ENCODE measurements at regions not wholly inside any gene's neighbourhood (a gene's known extent, or its start where the extent isn't known, plus 50 kb on each side); places are given as distances from the start of the nearest gene placed in this dataset.
"Not testable (repeated sequence)": the region's sequence is repeated elsewhere in the genome, so short reads cannot be mapped to it uniquely, and the experiment has no call there.

- no peak overlapping the region for H3K27ac ChIP-seq
- DNase-seq (ENCODE audit: low read depth, low spot score): no peak
Measured at GRCh38 chr1:101185421-101185820, 51.4 kb upstream of the S1PR1 start.

GRCh38 chr1:101183388-101183699 lies 53.5 kb upstream of the S1PR1 start:
- H3K27ac ChIP-seq: no peak overlapping the region
- no peak for DNase-seq (ENCODE audit: low read depth, low spot score)

GRCh38 chr1:101182627-101183387 lies 54.0 kb upstream of the S1PR1 start:
- no peak overlapping the region for H3K27ac ChIP-seq
- no peak for DNase-seq (ENCODE audit: low read depth, low spot score)

- H3K27ac ChIP-seq: peak overlapping the region; percentile 13
- DNase-seq (ENCODE audit: low read depth, low spot score): peak; percentile 14
Measured at GRCh38 chr1:101181930-101182329, 54.9 kb upstream of the S1PR1 start.

- no peak overlapping the region for H3K27ac ChIP-seq
- no peak for DNase-seq (ENCODE audit: low read depth, low spot score)
Measured at GRCh38 chr1:101178688-101179491, 57.9 kb upstream of the S1PR1 start.

GRCh38 chr1:101178341-101178687 lies 58.5 kb upstream of the S1PR1 start:
- H3K27ac ChIP-seq: no peak overlapping the region
- no peak for DNase-seq (ENCODE audit: low read depth, low spot score)

GRCh38 chr1:101175886-101176285 lies 60.9 kb upstream of the S1PR1 start:
- peak overlapping the region; percentile 88 for H3K27ac ChIP-seq
- DNase-seq (ENCODE audit: low read depth, low spot score): no peak

DNA sequence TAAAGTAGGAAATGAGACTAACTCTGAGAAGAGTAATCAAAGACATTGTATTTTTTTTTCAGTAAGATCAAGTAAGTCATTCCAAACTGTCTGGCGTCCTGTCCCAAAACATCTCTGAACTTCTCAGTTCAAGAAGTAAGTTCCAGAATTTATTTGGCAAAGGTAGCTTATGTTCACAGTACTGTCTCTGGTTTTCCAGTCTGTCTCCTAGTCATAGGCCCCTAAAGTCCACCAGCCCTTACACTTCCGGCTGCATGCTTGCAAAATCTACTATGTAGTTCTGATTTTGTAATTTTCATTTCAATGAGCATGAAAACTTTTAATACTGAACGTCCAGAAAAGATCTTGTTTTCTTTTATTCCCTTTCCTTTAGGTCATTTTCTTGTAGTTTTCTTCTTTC lies 61.4 kb upstream of the S1PR1 start:
- peak overlapping the region; percentile 88 for H3K27ac ChIP-seq
- no peak for DNase-seq (ENCODE audit: low read depth, low spot score)

- H3K27ac ChIP-seq: peak overlapping the region; percentile 88
- peak; percentile 79 for DNase-seq (ENCODE audit: low read depth, low spot score)
Measured at GRCh38 chr1:101174722-101175121, 62.1 kb upstream of the S1PR1 start.

- H3K27ac ChIP-seq: peak overlapping the region; percentile 88
Measured at GRCh38 chr1:101174298-101174697, 62.5 kb upstream of the S1PR1 start.

GRCh38 chr1:101170506-101171050 lies 66.2 kb upstream of the S1PR1 start:
- H3K27ac ChIP-seq: no peak overlapping the region
- no peak for DNase-seq (ENCODE audit: low read depth, low spot score)

More at GRCh38 chr1:101174298-101174697, 62.5 kb upstream of the S1PR1 start:
- DNase-seq (ENCODE audit: low read depth, low spot score): not testable (repeated sequence)

DNA sequence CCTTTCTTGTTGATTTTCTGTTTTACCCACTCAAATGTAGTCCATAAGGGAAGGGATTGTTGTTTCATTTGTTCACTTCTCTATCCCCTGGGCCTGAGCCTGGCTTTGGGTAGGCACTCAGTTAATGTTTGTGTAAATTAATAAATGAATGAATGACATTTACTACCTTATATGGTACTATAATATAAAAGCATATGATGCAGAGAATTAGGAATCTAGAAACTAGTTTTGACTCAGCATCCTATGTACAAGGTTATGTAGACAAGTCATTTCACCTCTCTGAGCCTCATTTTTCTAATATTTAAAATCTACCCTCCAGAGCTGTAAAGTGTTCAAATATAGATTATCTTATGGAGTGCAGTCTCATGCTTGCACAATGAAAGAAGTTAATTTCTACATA lies 68.9 kb upstream of the S1PR1 start:
- H3K27ac ChIP-seq: no peak overlapping the region
- DNase-seq (ENCODE audit: low read depth, low spot score): no peak

DNA sequence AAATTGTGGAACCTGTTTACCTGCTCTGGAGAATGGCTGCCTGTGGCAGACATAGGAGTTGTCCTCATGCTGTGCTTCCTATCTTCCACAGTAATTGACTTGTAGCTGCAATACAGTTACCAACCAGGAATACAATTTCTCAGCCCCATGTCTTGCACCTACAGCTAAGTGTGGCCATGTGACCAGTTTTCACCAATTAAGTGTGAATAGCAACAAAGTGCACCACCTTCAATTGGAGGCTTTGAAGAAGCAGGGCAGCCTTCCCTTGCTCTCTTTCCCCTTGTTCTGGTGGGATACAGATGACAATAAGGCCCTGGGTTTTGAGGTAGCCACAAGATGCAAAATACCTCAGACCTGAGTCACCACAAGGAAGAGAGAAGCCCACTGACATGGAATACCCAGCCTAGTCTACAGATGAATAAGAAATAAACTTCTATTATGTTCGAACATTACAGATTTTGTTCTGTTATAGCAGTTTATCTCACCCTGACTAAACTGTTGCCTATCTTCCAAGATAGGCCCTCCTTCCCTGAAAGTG lies 70.2 kb upstream of the S1PR1 start:
- DNase-seq (ENCODE audit: low read depth, low spot score): no peak
- H3K27ac ChIP-seq: no peak overlapping the region

- no peak for DNase-seq (ENCODE audit: low read depth, low spot score)
- H3K27ac ChIP-seq: no peak overlapping the region
Measured at GRCh38 chr1:101165954-101166353, 70.9 kb upstream of the S1PR1 start.

GRCh38 chr1:101165532-101165931 lies 71.3 kb upstream of the S1PR1 start:
- DNase-seq (ENCODE audit: low read depth, low spot score): no peak
- no peak overlapping the region for H3K27ac ChIP-seq

- no peak overlapping the region for H3K27ac ChIP-seq
- no peak for DNase-seq (ENCODE audit: low read depth, low spot score)
Measured at GRCh38 chr1:101164776-101165175, 72.0 kb upstream of the S1PR1 start.

- no peak for DNase-seq (ENCODE audit: low read depth, low spot score)
- no peak overlapping the region for H3K27ac ChIP-seq
Measured at GRCh38 chr1:101162736-101163735, 73.8 kb upstream of the S1PR1 start.

GRCh38 chr1:101162300-101162699 lies 74.5 kb upstream of the S1PR1 start:
- no peak overlapping the region for H3K27ac ChIP-seq

DNA sequence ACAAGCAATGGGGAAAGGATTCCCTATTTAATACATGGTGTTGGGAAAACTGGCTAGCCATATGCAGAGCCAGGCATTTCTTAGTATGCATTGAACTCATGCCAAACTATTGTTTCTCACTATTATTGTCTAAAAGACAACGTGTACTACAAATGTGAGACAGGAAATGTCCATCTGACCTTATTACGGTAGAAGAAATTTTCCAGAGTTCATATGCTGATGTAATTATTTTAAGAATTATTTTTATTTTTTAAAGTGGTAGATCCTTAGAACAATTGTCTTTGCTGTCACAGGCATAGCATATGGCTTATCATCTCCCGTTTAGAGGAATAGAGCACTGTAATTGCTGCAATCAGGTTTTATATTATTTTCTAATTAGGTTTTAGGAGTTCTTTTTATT lies 75.2 kb upstream of the S1PR1 start:
- H3K27ac ChIP-seq: no peak overlapping the region
- no peak for DNase-seq (ENCODE audit: low read depth, low spot score)

More at GRCh38 chr1:101162300-101162699, 74.5 kb upstream of the S1PR1 start:
- no peak for DNase-seq (ENCODE audit: low read depth, low spot score)

GRCh38 chr1:101158424-101158823 lies 78.4 kb upstream of the S1PR1 start:
- DNase-seq (ENCODE audit: low read depth, low spot score): no peak
- H3K27ac ChIP-seq: no peak overlapping the region

Data from epithelial cell of prostate (primary cell).